Heart left ventricle (tissue), 13 donors: ENCODE measurements at regions not wholly inside any gene's neighbourhood (a gene's known extent, or its start where the extent isn't known, plus 50 kb on each side); places are given as distances from the start of the nearest gene placed in this dataset.

Experiments used
- POLR2A ChIP-seq, 2 donors: fragments of 450-650 bp; IDR thresholded peaks; one replicate each; pipeline ENCODE4 v1.6.1; 2017; ENCODE audit warnings: antibody characterized with exemption in 2 of 2, mild to moderate bottlenecking in 2 of 2, moderate library complexity in 2 of 2
- TF ChIP-seq, protein P1 (sequence below), 12 donors: fragments of 200-600 bp; sonication (generic) in 4 of 12; IDR thresholded peaks; one replicate each; pipeline versions ENCODE4 v1.5.0 to v1.8.0; 2018 to 2022; ENCODE audit warnings: antibody characterized with exemption in 12 of 12, mild to moderate bottlenecking in 5 of 12
- donor health status: ischemic (EF 13 %, LVEDD 7.1; RV severe dilation, severe dysfunction).
- donor health status: DM: no; HTN: yes; CAD: no.
- donor health status: DM: no; HTN: no; CAD: no.
- donor health status: ischemic (EF 25% LVEDD 6.9; RV normal size, moderate dysfunction).
- donor health status: ischemic (EF 25% LVEDD 5.7; RV mildly dilated, moderate dysfunction).
- donor health status: ischemic (EF 35%, LVEDD 5.7; RV mildly dilated, moderate dysfunction).
- donor health status: nonischemic (EF 11% LVEDD 7.7; RV severe dilation, severe dysfunction).
- donor health status: DM: yes; HTN: yes; CAD: no.
- donor health status: PGD.
- donor health status: ischemic (EF 29% LVEDD 5.4; RV normal size, mild dysfunction).
- donor health status: nonischemic (EF 23%, LVEDD 6.1; RV moderate dilation, normal function).

- TF ChIP-seq, protein P1, sequence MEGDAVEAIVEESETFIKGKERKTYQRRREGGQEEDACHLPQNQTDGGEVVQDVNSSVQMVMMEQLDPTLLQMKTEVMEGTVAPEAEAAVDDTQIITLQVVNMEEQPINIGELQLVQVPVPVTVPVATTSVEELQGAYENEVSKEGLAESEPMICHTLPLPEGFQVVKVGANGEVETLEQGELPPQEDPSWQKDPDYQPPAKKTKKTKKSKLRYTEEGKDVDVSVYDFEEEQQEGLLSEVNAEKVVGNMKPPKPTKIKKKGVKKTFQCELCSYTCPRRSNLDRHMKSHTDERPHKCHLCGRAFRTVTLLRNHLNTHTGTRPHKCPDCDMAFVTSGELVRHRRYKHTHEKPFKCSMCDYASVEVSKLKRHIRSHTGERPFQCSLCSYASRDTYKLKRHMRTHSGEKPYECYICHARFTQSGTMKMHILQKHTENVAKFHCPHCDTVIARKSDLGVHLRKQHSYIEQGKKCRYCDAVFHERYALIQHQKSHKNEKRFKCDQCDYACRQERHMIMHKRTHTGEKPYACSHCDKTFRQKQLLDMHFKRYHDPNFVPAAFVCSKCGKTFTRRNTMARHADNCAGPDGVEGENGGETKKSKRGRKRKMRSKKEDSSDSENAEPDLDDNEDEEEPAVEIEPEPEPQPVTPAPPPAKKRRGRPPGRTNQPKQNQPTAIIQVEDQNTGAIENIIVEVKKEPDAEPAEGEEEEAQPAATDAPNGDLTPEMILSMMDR (IDR thresholded peaks at IDR 0.05), result no peak
- TF ChIP-seq POLR2A (IDR thresholded peaks at IDR 0.05), result no peak
Observed at GRCh38 chr4:155521382-155521781, 144.6 kb upstream of the MAP9 start.
